Gastroesophageal sphincter (tissue), 4 donors: ENCODE measurements at regions not wholly inside any gene's neighbourhood (a gene's known extent, or its start where the extent isn't known, plus 50 kb on each side); places are given as distances from the start of the nearest gene placed in this dataset.

Source experiments
- ATAC-seq: fragments of 150-250 bp; one replicate; pipeline ENCODE4 v1.9.1; 2016; ENCODE audit warnings: mild to moderate bottlenecking, moderate library complexity
- H3K27ac ChIP-seq, 4 donors: fragments of 200-600 bp; sonication (generic) in 3 of 4; 1 replicate in 3 of 4; 2 replicates in 1 of 4; pipeline ENCODE4 v1.5.1; 2016 to 2019
- H3K27me3 ChIP-seq: fragments of 200-600 bp; sonication (generic); one replicate; pipeline ENCODE4 v1.5.1; 2019
- H3K36me3 ChIP-seq, 2 donors: fragments of 200-600 bp; sonication (generic); one replicate each; pipeline ENCODE4 v1.5.1; 2019; ENCODE audit warnings: control low read depth in 1 of 2
- H3K4me1 ChIP-seq, 3 donors: fragments of 200-600 bp; sonication (generic); 1 replicate in 2 of 3; 2 replicates in 1 of 3; pipeline ENCODE4 v1.5.1; 2016 to 2019; ENCODE audit warnings: control low read depth in 2 of 3
- H3K4me3 ChIP-seq, 2 donors: fragments of 200-600 bp; sonication (generic); one replicate each; pipeline ENCODE4 v1.5.1; 2019; ENCODE audit warnings: mild to moderate bottlenecking in 1 of 2, moderate library complexity in 1 of 2
- H3K9me3 ChIP-seq, 3 donors: fragments of 200-600 bp; sonication (generic); one replicate each; pipeline ENCODE4 v1.5.1; 2017 to 2019; ENCODE audit warnings: control low read depth in 2 of 3
- CTCF ChIP-seq, 4 experiments: fragments of 200-600 bp in 2 of 4; fragments of 450-650 bp in 2 of 4; sonication (generic) in 1 of 4; IDR thresholded peaks; one replicate each; pipeline ENCODE4 v1.5.1; 2017 to 2019; ENCODE audit warnings: antibody characterized with exemption in 4 of 4, mild to moderate bottlenecking in 2 of 4, moderate library complexity in 2 of 4
- EP300 ChIP-seq: sonication (generic); formaldehyde crosslinking; IDR thresholded peaks from one replicate; pipeline ENCODE4 v1.6.1; 2017; ENCODE audit warnings: antibody characterized with exemption, mild to moderate bottlenecking
- POLR2A ChIP-seq, 2 donors: fragments of 450-650 bp; IDR thresholded peaks; one replicate each; pipeline ENCODE4 v1.6.1; 2017; ENCODE audit warnings: antibody characterized with exemption in 2 of 2, mild to moderate bottlenecking in 2 of 2, moderate library complexity in 1 of 2
- POLR2AphosphoS5 ChIP-seq: sonication (generic); formaldehyde crosslinking; IDR thresholded peaks from one replicate; pipeline ENCODE4 v1.6.1; 2017; ENCODE audit warnings: antibody characterized with exemption
- WGBS, 2 donors: methylation state at CpG; one replicate each; pipeline ENCODE4 v1.1.5; 2018; ENCODE audit warnings: low coverage in 1 of 2; 5-methylcytosine and 5-hydroxymethylcytosine counted together

- Histone ChIP-seq H3K36me3 (no peaks in the 10 kb centered on the region), H3K4me3 (no peak overlapping the region), H3K27me3 (no peaks in the 10 kb centered on the region), H3K27ac (no peak overlapping the region), H3K4me1 (no peaks in the 10 kb centered on the region), H3K9me3 (no peaks in the 10 kb centered on the region)
- no peak for ATAC-seq
- TF ChIP-seq POLR2A (IDR thresholded peaks at IDR 0.05) (no peak), CTCF (IDR thresholded peaks at IDR 0.05) (no peak), POLR2AphosphoS5 (no peak), EP300 (no peak)
- 74 to 82% methylated on average over 2 of the region's 2 CpGs for WGBS, 2 donors
Measured at GRCh38 chr1:199291022-199291740, 652.3 kb downstream of the PTPRC start.

- no peak overlapping the region for H3K4me3 ChIP-seq
- ATAC-seq: no peak
Measured at GRCh38 chr1:199292896-199293295, 654.1 kb downstream of the PTPRC start.

DNA sequence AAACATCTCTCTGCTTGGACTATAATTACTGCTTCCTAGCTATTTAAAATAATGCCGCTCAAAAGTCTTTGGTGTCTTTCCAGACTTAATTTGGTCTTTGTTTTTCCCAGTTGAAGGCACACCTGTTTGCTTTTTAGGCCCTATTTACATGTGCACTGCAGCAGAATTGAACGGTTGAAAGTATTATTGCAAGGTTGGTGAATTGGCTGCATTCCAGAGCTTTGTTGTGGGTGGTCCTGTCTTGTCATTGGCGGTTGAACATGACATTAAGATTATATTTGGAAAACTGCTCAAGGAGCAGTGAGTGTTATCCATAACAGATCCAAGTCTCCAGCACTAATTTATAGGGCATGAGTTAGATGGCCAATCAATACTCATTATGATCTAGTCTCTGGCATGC, 656.3 kb downstream of the PTPRC start:
- H3K27ac ChIP-seq: no peak overlapping the region
- no peak for TF ChIP-seq POLR2A (IDR thresholded peaks at IDR 0.05)
- TF ChIP-seq POLR2AphosphoS5: no peak
- TF ChIP-seq EP300: no peak
- TF ChIP-seq CTCF (IDR thresholded peaks at IDR 0.05): no peak
- H3K9me3 ChIP-seq: no peaks in the 10 kb centered on the region
- no peak for ATAC-seq
- no peaks in the 10 kb centered on the region for H3K36me3 ChIP-seq
- no peak overlapping the region for H3K4me3 ChIP-seq
- no peaks in the 10 kb centered on the region for H3K4me1 ChIP-seq
- H3K27me3 ChIP-seq: no peaks in the 10 kb centered on the region
- 46 to 61% methylated on average over 3 of the region's 3 CpGs for WGBS, 2 donors

More at GRCh38 chr1:199292896-199293295, 654.1 kb downstream of the PTPRC start:
- Histone ChIP-seq H3K9me3 (no peaks in the 10 kb centered on the region), H3K36me3 (no peaks in the 10 kb centered on the region), H3K4me1 (no peaks in the 10 kb centered on the region), H3K27me3 (no peaks in the 10 kb centered on the region), H3K27ac (no peak overlapping the region)
- 70 to 83% methylated on average over 1 of the region's 1 CpG for WGBS, 2 donors
- no peak for TF ChIP-seq POLR2A (IDR thresholded peaks at IDR 0.05)
- no peak for TF ChIP-seq CTCF (IDR thresholded peaks at IDR 0.05)
- no peak for TF ChIP-seq POLR2AphosphoS5
- TF ChIP-seq EP300: no peak

- H3K27ac ChIP-seq: no peak overlapping the region
- TF ChIP-seq CTCF (IDR thresholded peaks at IDR 0.05) (no peak), EP300 (no peak), POLR2AphosphoS5 (no peak), POLR2A (IDR thresholded peaks at IDR 0.05) (no peak)
- no peak overlapping the region for H3K4me3 ChIP-seq
- no peaks in the 10 kb centered on the region for H3K36me3 ChIP-seq
- no peak for ATAC-seq
- H3K9me3 ChIP-seq: no peaks in the 10 kb centered on the region
- no peaks in the 10 kb centered on the region for H3K4me1 ChIP-seq
- H3K27me3 ChIP-seq: no peaks in the 10 kb centered on the region
Measured at GRCh38 chr1:199297174-199297573, 658.3 kb downstream of the PTPRC start.

- H3K9me3 ChIP-seq: no peaks in the 10 kb centered on the region
- no peaks in the 10 kb centered on the region for H3K27me3 ChIP-seq
- no peak overlapping the region for H3K27ac ChIP-seq
- no peak for ATAC-seq
- H3K4me3 ChIP-seq: no peak overlapping the region
- no peaks in the 10 kb centered on the region for H3K4me1 ChIP-seq
- TF ChIP-seq POLR2AphosphoS5 (no peak), POLR2A (IDR thresholded peaks at IDR 0.05) (no peak), CTCF (IDR thresholded peaks at IDR 0.05) (no peak), EP300 (no peak)
- 67 to 78% methylated on average over 3 of the region's 3 CpGs for WGBS, 2 donors
- H3K36me3 ChIP-seq: no peaks in the 10 kb centered on the region
Measured at GRCh38 chr1:199297887-199298286, 659.0 kb downstream of the PTPRC start.
